GM12891 (cell line): ENCODE measurements at regions not wholly inside any gene's neighbourhood (a gene's known extent, or its start where the extent isn't known, plus 50 kb on each side); places are given as distances from the start of the nearest gene placed in this dataset.

Experiments
- PAX5 ChIP-seq: IDR thresholded peaks from 2 replicates; pipeline ENCODE4 v1.6.1; 2011; ENCODE audit warnings: low read length, moderate library complexity, mild to moderate bottlenecking; ENCODE audit not compliant: insufficient read depth, severe bottlenecking
- POLR2A ChIP-seq: IDR thresholded peaks from 2 replicates; pipeline ENCODE4 v1.6.1; 2011; ENCODE audit warnings: low read depth, low read length, control low read depth
- POLR2AphosphoS5 ChIP-seq: IDR thresholded peaks from 2 replicates; pipeline ENCODE4 v1.6.1; 2011; ENCODE audit warnings: low read depth, low read length, control low read depth
- POU2F2 ChIP-seq: IDR thresholded peaks from 2 replicates; pipeline ENCODE4 v1.6.1; 2011; ENCODE audit warnings: low read depth, mild to moderate bottlenecking, control low read depth, low read length, moderate library complexity
- SPI1 ChIP-seq: IDR thresholded peaks from 2 replicates; pipeline ENCODE4 v1.6.1; 2011; ENCODE audit warnings: low read depth, low read length, control low read depth
- TAF1 ChIP-seq: IDR thresholded peaks from 2 replicates; pipeline ENCODE4 v1.6.1; 2011; ENCODE audit warnings: low read depth, low read length, control low read depth

- TF ChIP-seq POLR2A (no peak), TAF1 (no peak), POLR2AphosphoS5 (no peak), PAX5 (no peak), POU2F2 (no peak), SPI1 (no peak)
These were observed 2171.4 kb downstream of the LRRC4C start for GRCh38 chr11:39288011-39288410.
